ENCODE measurements at regions not wholly inside any gene's neighbourhood (a gene's known extent, or its start where the extent isn't known, plus 50 kb on each side); places are given as distances from the start of the nearest gene placed in this dataset.

- Histone ChIP-seq H3K4me3 (ENCODE audit: low read depth, low read length) (no peak overlapping the region), H3K9me3 (ENCODE audit: control insufficient read depth, insufficient read depth, low read depth, low read length) (no peaks in the 10 kb centered on the region), H3K36me3 (ENCODE audit: control insufficient read depth in 2 of 2, insufficient read depth in 1 of 2, low read length in 2 of 2) (no peaks in the 10 kb centered on the region), H3K4me1 (ENCODE audit: control insufficient read depth, insufficient read depth, low read length) (no peaks in the 10 kb centered on the region), H3K27ac (ENCODE audit: extremely low read depth, low read depth, low read length) (no peak overlapping the region)
- TF ChIP-seq YY2 (tag by site-specific recombination; IDR thresholded peaks at IDR 0.05), result no peak
- TF ChIP-seq ZNF324 (tag by site-specific recombination; IDR thresholded peaks at IDR 0.05), result no peak
- TF ChIP-seq, protein P1, sequence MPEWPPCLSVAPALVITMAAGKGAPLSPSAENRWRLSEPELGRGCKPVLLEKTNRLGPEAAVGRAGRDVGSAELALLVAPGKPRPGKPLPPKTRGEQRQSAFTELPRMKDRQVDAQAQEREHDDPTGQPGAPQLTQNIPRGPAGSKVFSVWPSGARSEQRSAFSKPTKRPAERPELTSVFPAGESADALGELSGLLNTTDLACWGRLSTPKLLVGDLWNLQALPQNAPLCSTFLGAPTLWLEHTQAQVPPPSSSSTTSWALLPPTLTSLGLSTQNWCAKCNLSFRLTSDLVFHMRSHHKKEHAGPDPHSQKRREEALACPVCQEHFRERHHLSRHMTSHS (tag by site-specific recombination; IDR thresholded peaks at IDR 0.05), result no peak
- no peak for TF ChIP-seq BCL11B (tag by site-specific recombination; IDR thresholded peaks at IDR 0.05; ENCODE audit: low read depth)
- TF ChIP-seq, protein P2, sequence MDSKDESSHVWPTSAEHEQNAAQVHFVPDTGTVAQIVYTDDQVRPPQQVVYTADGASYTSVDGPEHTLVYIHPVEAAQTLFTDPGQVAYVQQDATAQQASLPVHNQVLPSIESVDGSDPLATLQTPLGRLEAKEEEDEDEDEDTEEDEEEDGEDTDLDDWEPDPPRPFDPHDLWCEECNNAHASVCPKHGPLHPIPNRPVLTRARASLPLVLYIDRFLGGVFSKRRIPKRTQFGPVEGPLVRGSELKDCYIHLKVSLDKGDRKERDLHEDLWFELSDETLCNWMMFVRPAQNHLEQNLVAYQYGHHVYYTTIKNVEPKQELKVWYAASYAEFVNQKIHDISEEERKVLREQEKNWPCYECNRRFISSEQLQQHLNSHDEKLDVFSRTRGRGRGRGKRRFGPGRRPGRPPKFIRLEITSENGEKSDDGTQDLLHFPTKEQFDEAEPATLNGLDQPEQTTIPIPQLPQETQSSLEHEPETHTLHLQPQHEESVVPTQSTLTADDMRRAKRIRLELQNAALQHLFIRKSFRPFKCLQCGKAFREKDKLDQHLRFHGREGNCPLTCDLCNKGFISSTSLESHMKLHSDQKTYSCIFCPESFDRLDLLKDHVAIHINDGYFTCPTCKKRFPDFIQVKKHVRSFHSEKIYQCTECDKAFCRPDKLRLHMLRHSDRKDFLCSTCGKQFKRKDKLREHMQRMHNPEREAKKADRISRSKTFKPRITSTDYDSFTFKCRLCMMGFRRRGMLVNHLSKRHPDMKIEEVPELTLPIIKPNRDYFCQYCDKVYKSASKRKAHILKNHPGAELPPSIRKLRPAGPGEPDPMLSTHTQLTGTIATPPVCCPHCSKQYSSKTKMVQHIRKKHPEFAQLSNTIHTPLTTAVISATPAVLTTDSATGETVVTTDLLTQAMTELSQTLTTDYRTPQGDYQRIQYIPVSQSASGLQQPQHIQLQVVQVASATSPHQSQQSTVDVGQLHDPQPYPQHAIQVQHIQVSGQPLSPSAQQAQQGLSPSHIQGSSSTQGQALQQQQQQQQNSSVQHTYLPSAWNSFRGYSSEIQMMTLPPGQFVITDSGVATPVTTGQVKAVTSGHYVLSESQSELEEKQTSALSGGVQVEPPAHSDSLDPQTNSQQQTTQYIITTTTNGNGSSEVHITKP (tag by site-specific recombination; IDR thresholded peaks at IDR 0.05), result no peak
- no peak for TF ChIP-seq ZNF391 (tag by site-specific recombination; IDR thresholded peaks at IDR 0.05; ENCODE audit: borderline replicate concordance, low read depth)
- no peak for TF ChIP-seq ZEB2 (tag by site-specific recombination; IDR thresholded peaks at IDR 0.05)
- no peak for TF ChIP-seq ZNF155 (tag by site-specific recombination; IDR thresholded peaks at IDR 0.05)
- no peak for TF ChIP-seq FEZF1 (tag by site-specific recombination; IDR thresholded peaks at IDR 0.05)
- no peak for TF ChIP-seq KLF16 (tag by site-specific recombination; IDR thresholded peaks at IDR 0.05)
- no peak for TF ChIP-seq MEIS1 (CRISPR knock-in tag; IDR thresholded peaks at IDR 0.05; ENCODE audit: borderline replicate concordance)
- CTCF ChIA-PET, result interaction anchor here (0.6 kb wide), 1 partner anchor 882 kb away, joined by 3 read pairs; no protein-coding TSS in a partner anchor
- POLR2A ChIA-PET, result no interaction called here
Observed at GRCh38 chr12:33654313-33654712, 214.7 kb upstream of the SYT10 start.

GRCh38 chr12:33663000-33663654, 223.5 kb upstream of the SYT10 start:
- CTCF ChIA-PET, result interaction anchor here (0.7 kb wide), 1 partner anchor 461 kb away, joined by 4 read pairs; no protein-coding TSS in a partner anchor
- Histone ChIP-seq H3K9me3 (ENCODE audit: control insufficient read depth, insufficient read depth, low read depth, low read length) (no peaks in the 10 kb centered on the region), H3K27ac (ENCODE audit: extremely low read depth, low read depth, low read length) (no peak overlapping the region), H3K4me3 (ENCODE audit: low read depth, low read length) (no peak overlapping the region), H3K4me1 (ENCODE audit: control insufficient read depth, insufficient read depth, low read length) (no peaks in the 10 kb centered on the region), H3K36me3 (ENCODE audit: control insufficient read depth in 2 of 2, insufficient read depth in 1 of 2, low read length in 2 of 2) (no peaks in the 10 kb centered on the region)
- POLR2A ChIA-PET, result no interaction called here
- TF ChIP-seq ZNF645 (tag by site-specific recombination; IDR thresholded peaks at IDR 0.05), result no peak
- TF ChIP-seq SP3 (tag by site-specific recombination; IDR thresholded peaks at IDR 0.05), result 0 out of 2 replicates have a peak, but pooled peaks have one; percentile 27

DNA sequence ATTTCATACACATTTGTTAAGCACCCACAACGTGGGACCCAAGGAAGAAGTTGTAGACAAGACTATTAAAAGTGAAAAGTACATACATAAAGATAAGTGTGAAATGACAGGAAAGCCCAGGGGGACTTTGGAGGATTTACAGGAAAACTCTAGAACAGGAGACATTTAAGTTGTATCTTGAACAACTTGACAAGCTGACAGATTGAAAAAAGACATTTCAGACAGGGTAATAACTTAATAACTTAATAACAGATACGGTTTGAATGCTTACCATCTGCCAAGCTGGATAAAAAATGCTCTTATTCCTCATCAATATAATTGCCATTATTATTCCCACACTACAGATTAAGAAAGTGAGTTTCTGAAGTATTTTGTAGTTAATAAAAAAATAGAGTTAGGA, 229.7 kb upstream of the SYT10 start:
- POLR2A ChIA-PET, result no interaction called here
- Histone ChIP-seq H3K4me3 (ENCODE audit: low read depth, low read length) (no peak overlapping the region), H3K27ac (ENCODE audit: extremely low read depth, low read depth, low read length) (no peak overlapping the region), H3K36me3 (ENCODE audit: control insufficient read depth in 2 of 2, insufficient read depth in 1 of 2, low read length in 2 of 2) (no peaks in the 10 kb centered on the region), H3K4me1 (ENCODE audit: control insufficient read depth, insufficient read depth, low read length) (no peaks in the 10 kb centered on the region), H3K9me3 (ENCODE audit: control insufficient read depth, insufficient read depth, low read depth, low read length) (no peaks in the 10 kb centered on the region)
- no peak for TF ChIP-seq ZNF76 (tag by site-specific recombination; IDR thresholded peaks at IDR 0.05; ENCODE audit: borderline replicate concordance, low read depth)
- no peak for TF ChIP-seq ZNF707 (tag by site-specific recombination; IDR thresholded peaks at IDR 0.05)
- no peak for TF ChIP-seq EGR2 (tag by site-specific recombination; IDR thresholded peaks at IDR 0.05; ENCODE audit: low read depth)
- CTCF ChIA-PET, result no interaction called here
